Panc1 (cell line): ENCODE measurements at regions not wholly inside any gene's neighbourhood (a gene's known extent, or its start where the extent isn't known, plus 50 kb on each side); places are given as distances from the start of the nearest gene placed in this dataset.
A peak's percentile ranks its signal among the peaks of the same experiment; 100 is the strongest.

Experiments used
- ATAC-seq: fragments of 200-7000 bp; cut with Tn5 transposase; 2 replicates; pipeline ENCODE4 v1.9.1; 2020; ENCODE audit warnings: mild to moderate bottlenecking, moderate library complexity
- BruUV-seq: library from RNA; stranded (reverse); fragments of 400-500 nt; replicated peaks from 2 replicates; lab custom pipeline; 2021; lab: Mats Ljungman, UMichigan
- CTCF ChIA-PET: fragments of 300-600 bp; sonication (Branson Sonifier 250); formaldehyde crosslinking; loops from one replicate; lab custom pipeline; 2022; ENCODE audit warnings: antibody characterized with exemption; lab: Charles Lee
- POLR2A ChIA-PET: fragments of 300-600 bp; sonication (Branson Sonifier 250); formaldehyde crosslinking; loops from one replicate; lab custom pipeline; 2022; ENCODE audit warnings: antibody characterized with exemption; lab: Charles Lee
- DNase-seq: peaks from one replicate; pipeline ENCODE4 v3.0.0-alpha.2; 2010; ENCODE audit warnings: low read depth, low spot score
- H3K27ac ChIP-seq: 2 replicates; pipeline ENCODE4 v1.5.1; 2011; ENCODE audit warnings: mild to moderate bottlenecking, low read length, inconsistent platforms
- H3K27me3 ChIP-seq: fragments of 200-500 bp; sonication (Bioruptor generic); 2 replicates; pipeline ENCODE4 v1.6.0; 2014; ENCODE audit warnings: low read length, inconsistent platforms; ENCODE audit not compliant: control insufficient read depth, insufficient read depth
- H3K36me3 ChIP-seq: fragments of 200-500 bp; sonication (Bioruptor generic); 2 replicates; pipeline ENCODE4 v1.5.1; 2014; ENCODE audit warnings: inconsistent platforms, mild to moderate bottlenecking, low read length, moderate library complexity; ENCODE audit not compliant: control insufficient read depth, insufficient read depth
- H3K4me1 ChIP-seq: 2 replicates; pipeline ENCODE4 v1.5.1; 2011; ENCODE audit warnings: inconsistent platforms, mild to moderate bottlenecking, low read length, moderate library complexity; ENCODE audit not compliant: control insufficient read depth, insufficient read depth
- H3K4me3 ChIP-seq, 2 experiments: 2 replicates each; pipeline ENCODE4 v1.5.1; 2011 to 2012; ENCODE audit warnings: low read depth in 2 of 2, low read length in 2 of 2, mild to moderate bottlenecking in 2 of 2, inconsistent platforms in 1 of 2, moderate library complexity in 1 of 2
- H3K9me3 ChIP-seq: fragments of 200-500 bp; sonication (Bioruptor generic); 2 replicates; pipeline ENCODE4 v1.5.1; 2014; ENCODE audit warnings: low read depth, mild to moderate bottlenecking, inconsistent platforms, low read length, moderate library complexity; ENCODE audit not compliant: control insufficient read depth, insufficient read depth
- POLR2AphosphoS5 ChIP-seq: IDR thresholded peaks from 2 replicates; pipeline ENCODE4 v1.6.1; 2012; ENCODE audit warnings: mild to moderate bottlenecking, low read depth, low read length, moderate library complexity
- SIN3A ChIP-seq: IDR thresholded peaks from 2 replicates; pipeline ENCODE4 v1.6.1; 2012; ENCODE audit warnings: low read depth, mild to moderate bottlenecking, low read length, moderate library complexity, borderline replicate concordance; ENCODE audit not compliant: insufficient read depth
- TCF7L2 ChIP-seq: IDR thresholded peaks from 2 replicates; pipeline ENCODE4 v1.6.1; 2011; ENCODE audit warnings: mild to moderate bottlenecking, low read depth, low read length, inconsistent platforms
- in situ Hi-C: cut with HindIII; loops from 2 replicates; pipeline ENCODE4 v1.10.0; 2016; ENCODE audit warnings: low sequenced_read_pairs, low pct_unique_long_range_greater_than_20kb
- intact Hi-C: fragments of 100-400 bp; cut with micrococcal nuclease; formaldehyde crosslinking; loops from one replicate; pipeline ENCODE4 v1.10.0; 2022; ENCODE audit not compliant: unreplicated experiment
- TF ChIP-seq, protein P1 (sequence below): fragments of 450-650 bp; IDR thresholded peaks from 2 replicates; pipeline ENCODE4 v1.5.1; 2017; ENCODE audit warnings: mild to moderate bottlenecking
- TF ChIP-seq, protein P2 (sequence below), 2 experiments: IDR thresholded peaks; 2 replicates each; pipeline ENCODE4 v1.6.1; 2011 to 2012; ENCODE audit warnings: low read depth in 2 of 2, control low read depth in 1 of 2, low read length in 1 of 2, mild to moderate bottlenecking in 1 of 2, moderate library complexity in 1 of 2; ENCODE audit not compliant: insufficient read depth in 1 of 2

DNA sequence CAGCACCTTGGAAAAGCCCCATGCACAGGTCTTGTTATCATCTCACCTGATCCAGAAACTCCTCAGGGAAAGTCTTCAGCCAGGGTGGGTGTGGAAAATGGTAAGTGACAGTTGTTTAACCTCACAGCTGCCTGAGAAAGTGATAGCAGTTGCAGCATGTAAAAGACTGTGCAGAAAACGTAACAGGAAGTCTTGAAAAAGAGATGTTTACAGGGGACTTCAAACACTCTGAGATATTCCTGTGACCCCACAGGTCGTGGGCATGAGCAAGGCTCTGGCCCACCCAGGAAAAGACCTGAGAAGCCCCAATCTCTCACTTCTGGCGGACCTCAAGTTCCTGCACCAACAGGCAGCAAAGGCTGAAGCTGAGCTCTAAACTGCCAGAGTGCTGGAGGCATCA lies 826.9 kb downstream of the UQCRFS1 start:
- POLR2A ChIA-PET, result interaction anchor here (0.7 kb wide), 1 partner anchor 574 kb away, joined by 3 read pairs; no protein-coding TSS in a partner anchor

DNA sequence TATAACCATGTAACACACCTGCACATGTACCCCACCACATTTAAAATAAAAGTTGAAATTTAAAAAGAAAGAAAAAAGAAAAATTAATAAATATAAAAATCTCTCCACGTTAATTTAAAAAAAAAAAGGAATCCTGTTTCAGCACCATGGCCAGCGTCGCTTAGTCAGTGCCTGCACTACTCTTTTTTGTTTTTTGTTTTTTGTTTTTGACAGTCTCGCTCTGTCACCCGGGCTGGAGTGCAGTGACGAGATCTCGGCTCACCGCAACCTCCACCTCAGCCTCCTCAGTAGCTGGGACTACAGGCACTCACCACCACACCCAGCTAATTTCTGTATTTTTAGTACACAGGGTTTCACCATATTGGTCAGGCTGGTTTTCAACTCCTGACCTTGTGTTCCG lies 835.9 kb downstream of the UQCRFS1 start:
- Histone ChIP-seq H3K9me3 (no peaks in the 10 kb centered on the region), H3K27ac (no peak overlapping the region), H3K27me3 (no peaks in the 10 kb centered on the region), H3K4me3 (no peak overlapping the region), H3K36me3 (no peaks in the 10 kb centered on the region), H3K4me1 (no peaks in the 10 kb centered on the region)
- TF ChIP-seq, protein P1, sequence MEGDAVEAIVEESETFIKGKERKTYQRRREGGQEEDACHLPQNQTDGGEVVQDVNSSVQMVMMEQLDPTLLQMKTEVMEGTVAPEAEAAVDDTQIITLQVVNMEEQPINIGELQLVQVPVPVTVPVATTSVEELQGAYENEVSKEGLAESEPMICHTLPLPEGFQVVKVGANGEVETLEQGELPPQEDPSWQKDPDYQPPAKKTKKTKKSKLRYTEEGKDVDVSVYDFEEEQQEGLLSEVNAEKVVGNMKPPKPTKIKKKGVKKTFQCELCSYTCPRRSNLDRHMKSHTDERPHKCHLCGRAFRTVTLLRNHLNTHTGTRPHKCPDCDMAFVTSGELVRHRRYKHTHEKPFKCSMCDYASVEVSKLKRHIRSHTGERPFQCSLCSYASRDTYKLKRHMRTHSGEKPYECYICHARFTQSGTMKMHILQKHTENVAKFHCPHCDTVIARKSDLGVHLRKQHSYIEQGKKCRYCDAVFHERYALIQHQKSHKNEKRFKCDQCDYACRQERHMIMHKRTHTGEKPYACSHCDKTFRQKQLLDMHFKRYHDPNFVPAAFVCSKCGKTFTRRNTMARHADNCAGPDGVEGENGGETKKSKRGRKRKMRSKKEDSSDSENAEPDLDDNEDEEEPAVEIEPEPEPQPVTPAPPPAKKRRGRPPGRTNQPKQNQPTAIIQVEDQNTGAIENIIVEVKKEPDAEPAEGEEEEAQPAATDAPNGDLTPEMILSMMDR, result no peak
- TF ChIP-seq TCF7L2 (no peak), POLR2AphosphoS5 (no peak)
- TF ChIP-seq, protein P2, sequence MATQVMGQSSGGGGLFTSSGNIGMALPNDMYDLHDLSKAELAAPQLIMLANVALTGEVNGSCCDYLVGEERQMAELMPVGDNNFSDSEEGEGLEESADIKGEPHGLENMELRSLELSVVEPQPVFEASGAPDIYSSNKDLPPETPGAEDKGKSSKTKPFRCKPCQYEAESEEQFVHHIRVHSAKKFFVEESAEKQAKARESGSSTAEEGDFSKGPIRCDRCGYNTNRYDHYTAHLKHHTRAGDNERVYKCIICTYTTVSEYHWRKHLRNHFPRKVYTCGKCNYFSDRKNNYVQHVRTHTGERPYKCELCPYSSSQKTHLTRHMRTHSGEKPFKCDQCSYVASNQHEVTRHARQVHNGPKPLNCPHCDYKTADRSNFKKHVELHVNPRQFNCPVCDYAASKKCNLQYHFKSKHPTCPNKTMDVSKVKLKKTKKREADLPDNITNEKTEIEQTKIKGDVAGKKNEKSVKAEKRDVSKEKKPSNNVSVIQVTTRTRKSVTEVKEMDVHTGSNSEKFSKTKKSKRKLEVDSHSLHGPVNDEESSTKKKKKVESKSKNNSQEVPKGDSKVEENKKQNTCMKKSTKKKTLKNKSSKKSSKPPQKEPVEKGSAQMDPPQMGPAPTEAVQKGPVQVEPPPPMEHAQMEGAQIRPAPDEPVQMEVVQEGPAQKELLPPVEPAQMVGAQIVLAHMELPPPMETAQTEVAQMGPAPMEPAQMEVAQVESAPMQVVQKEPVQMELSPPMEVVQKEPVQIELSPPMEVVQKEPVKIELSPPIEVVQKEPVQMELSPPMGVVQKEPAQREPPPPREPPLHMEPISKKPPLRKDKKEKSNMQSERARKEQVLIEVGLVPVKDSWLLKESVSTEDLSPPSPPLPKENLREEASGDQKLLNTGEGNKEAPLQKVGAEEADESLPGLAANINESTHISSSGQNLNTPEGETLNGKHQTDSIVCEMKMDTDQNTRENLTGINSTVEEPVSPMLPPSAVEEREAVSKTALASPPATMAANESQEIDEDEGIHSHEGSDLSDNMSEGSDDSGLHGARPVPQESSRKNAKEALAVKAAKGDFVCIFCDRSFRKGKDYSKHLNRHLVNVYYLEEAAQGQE (IDR thresholded peaks at IDR 0.05; ENCODE audit: insufficient read depth in 1 of 2, low read depth in 2 of 2, low read length in 1 of 2), result peak; percentile 85 to 88
- no TSS peak for BruUV-seq
- DNase-seq (no peak), ATAC-seq (no peak)
- ChIA-PET POLR2A (no interaction called here), CTCF (no interaction called here)
- in situ Hi-C loops (no loop called here), intact Hi-C loops (no loop called here)

More for the DNA sequence above, 826.9 kb downstream of the UQCRFS1 start:
- no peaks in the 10 kb centered on the region for H3K27me3 ChIP-seq
- no peaks in the 10 kb centered on the region for H3K9me3 ChIP-seq
- CTCF ChIA-PET, result interaction anchor here (0.7 kb wide), 1 partner anchor 25 kb away, joined by 3 read pairs; no protein-coding TSS in a partner anchor
- H3K27ac ChIP-seq, result no peak overlapping the region
- in situ Hi-C loops (no loop called here), intact Hi-C loops (no loop called here)
- no peak for TF ChIP-seq SIN3A
- TF ChIP-seq, protein P1, result no peak
- TF ChIP-seq, protein P2 (IDR thresholded peaks at IDR 0.05; ENCODE audit: insufficient read depth in 1 of 2, low read depth in 2 of 2, low read length in 1 of 2), result no peak
- TF ChIP-seq TCF7L2, result no peak
- no peak for TF ChIP-seq POLR2AphosphoS5
- no peaks in the 10 kb centered on the region for H3K36me3 ChIP-seq
- DNase-seq, result no peak
- no peak overlapping the region for H3K4me3 ChIP-seq
- BruUV-seq, result no TSS peak
- no peaks in the 10 kb centered on the region for H3K4me1 ChIP-seq
- ATAC-seq, result no peak
